Uterus (tissue), 3 donors: ENCODE measurements at regions not wholly inside any gene's neighbourhood (a gene's known extent, or its start where the extent isn't known, plus 50 kb on each side); places are given as distances from the start of the nearest gene placed in this dataset.
"Not testable (repeated sequence)": the region's sequence is repeated elsewhere in the genome, so short reads cannot be mapped to it uniquely, and the experiment has no call there.

ENCODE experiments used
- DNase-seq, 2 donors: peaks; one replicate each; pipeline ENCODE4 v3.0.0-alpha.2; 2019 to 2020
- H3K27ac ChIP-seq, 2 donors: fragments of 200-600 bp; sonication (generic); 1 replicate in 1 of 2; 2 replicates in 1 of 2; pipeline ENCODE4 v1.5.1; 2016 to 2018
- H3K27me3 ChIP-seq, 2 donors: fragments of 200-600 bp; sonication (generic); one replicate each; pipeline ENCODE4 v1.5.1; 2018 to 2019; ENCODE audit warnings: control low read depth in 1 of 2
- H3K36me3 ChIP-seq, 2 donors: fragments of 200-600 bp; sonication (generic); one replicate each; pipeline ENCODE4 v1.5.1; 2019; ENCODE audit warnings: control low read depth in 1 of 2
- H3K4me1 ChIP-seq, 2 donors: fragments of 200-600 bp; sonication (generic); one replicate each; pipeline ENCODE4 v1.5.1; 2018 to 2019; ENCODE audit warnings: control low read depth in 1 of 2
- H3K4me3 ChIP-seq, 2 donors: fragments of 200-600 bp; sonication (generic); 1 replicate in 1 of 2; 2 replicates in 1 of 2; pipeline ENCODE4 v1.5.1; 2018 to 2019; ENCODE audit warnings: mild to moderate bottlenecking in 1 of 2
- H3K9me3 ChIP-seq, 2 donors: fragments of 200-600 bp; sonication (generic); one replicate each; pipeline ENCODE4 v1.5.1; 2019; ENCODE audit warnings: control low read depth in 1 of 2
- POLR2A ChIP-seq, 2 donors: fragments of 450-650 bp; IDR thresholded peaks; one replicate each; pipeline ENCODE4 v1.6.1; 2016; ENCODE audit warnings: antibody characterized with exemption in 2 of 2, mild to moderate bottlenecking in 1 of 2, moderate library complexity in 1 of 2
- intact Hi-C: fragments of 100-400 bp; cut with DNase I; formaldehyde crosslinking; loops from one replicate; pipeline ENCODE4 v1.15.1; 2023; ENCODE audit warnings: low total_unique reads
- TF ChIP-seq, protein P1 (sequence below), 4 experiments: fragments of 200-600 bp in 2 of 4; fragments of 450-650 bp in 2 of 4; sonication (generic) in 2 of 4; IDR thresholded peaks; one replicate each; pipeline ENCODE4 v1.5.1; 2016 to 2019; ENCODE audit warnings: antibody characterized with exemption in 4 of 4, mild to moderate bottlenecking in 2 of 4, moderate library complexity in 1 of 4
- donor health status: DM: yes; HTN: yes; CAD: no.

DNA sequence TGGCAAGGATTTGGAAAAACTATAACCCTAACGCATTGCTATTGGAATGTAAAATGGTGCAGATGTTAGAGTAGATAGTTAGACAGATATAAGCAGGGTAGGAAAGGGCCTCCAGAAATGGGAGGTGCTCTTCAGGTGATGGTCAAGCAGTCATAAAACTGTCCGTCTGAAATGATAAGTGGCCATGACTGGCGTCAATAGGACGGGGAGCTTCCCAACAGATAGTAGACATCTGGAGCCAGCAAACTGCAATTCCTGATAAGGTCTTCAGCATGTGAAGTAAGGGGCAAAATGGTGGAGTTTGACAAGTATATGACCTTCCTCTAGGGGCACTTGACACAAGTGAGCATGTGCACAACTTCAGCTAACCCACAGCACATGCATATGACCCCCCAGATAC is 250.4 kb downstream of the MAGEB5 start:
- Histone ChIP-seq H3K36me3 (no peaks in the 10 kb centered on the region), H3K27ac (no peak overlapping the region), H3K4me3 (no peak overlapping the region), H3K9me3 (no peaks in the 10 kb centered on the region), H3K27me3 (no peaks in the 10 kb centered on the region), H3K4me1 (no peaks in the 10 kb centered on the region)
- DNase-seq = no peak
- TF ChIP-seq, protein P1, sequence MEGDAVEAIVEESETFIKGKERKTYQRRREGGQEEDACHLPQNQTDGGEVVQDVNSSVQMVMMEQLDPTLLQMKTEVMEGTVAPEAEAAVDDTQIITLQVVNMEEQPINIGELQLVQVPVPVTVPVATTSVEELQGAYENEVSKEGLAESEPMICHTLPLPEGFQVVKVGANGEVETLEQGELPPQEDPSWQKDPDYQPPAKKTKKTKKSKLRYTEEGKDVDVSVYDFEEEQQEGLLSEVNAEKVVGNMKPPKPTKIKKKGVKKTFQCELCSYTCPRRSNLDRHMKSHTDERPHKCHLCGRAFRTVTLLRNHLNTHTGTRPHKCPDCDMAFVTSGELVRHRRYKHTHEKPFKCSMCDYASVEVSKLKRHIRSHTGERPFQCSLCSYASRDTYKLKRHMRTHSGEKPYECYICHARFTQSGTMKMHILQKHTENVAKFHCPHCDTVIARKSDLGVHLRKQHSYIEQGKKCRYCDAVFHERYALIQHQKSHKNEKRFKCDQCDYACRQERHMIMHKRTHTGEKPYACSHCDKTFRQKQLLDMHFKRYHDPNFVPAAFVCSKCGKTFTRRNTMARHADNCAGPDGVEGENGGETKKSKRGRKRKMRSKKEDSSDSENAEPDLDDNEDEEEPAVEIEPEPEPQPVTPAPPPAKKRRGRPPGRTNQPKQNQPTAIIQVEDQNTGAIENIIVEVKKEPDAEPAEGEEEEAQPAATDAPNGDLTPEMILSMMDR (IDR thresholded peaks at IDR 0.05) = no peak
- TF ChIP-seq POLR2A (IDR thresholded peaks at IDR 0.05) = no peak
- intact Hi-C loops = no loop called here

- no peaks in the 10 kb centered on the region for H3K4me1 ChIP-seq
- no peaks in the 10 kb centered on the region for H3K27me3 ChIP-seq
- no peaks in the 10 kb centered on the region for H3K9me3 ChIP-seq
- no peak for DNase-seq
- no peak overlapping the region for H3K4me3 ChIP-seq
- intact Hi-C loops = no loop called here
- TF ChIP-seq POLR2A (IDR thresholded peaks at IDR 0.05) = no peak
- TF ChIP-seq, protein P1 (IDR thresholded peaks at IDR 0.05) = no peak
- H3K36me3 ChIP-seq = no peaks in the 10 kb centered on the region
- H3K27ac ChIP-seq = no peak overlapping the region
These were observed 229.3 kb downstream of the MAGEB5 start for GRCh38 chrX:26445288-26445687.

GRCh38 chrX:26444417-26444816 is 228.4 kb downstream of the MAGEB5 start:
- H3K27ac ChIP-seq, H3K4me3 ChIP-seq, H3K36me3 ChIP-seq, H3K4me1 ChIP-seq, DNase-seq, intact Hi-C loops, H3K9me3 ChIP-seq, H3K27me3 ChIP-seq: not testable (repeated sequence)

GRCh38 chrX:26442340-26442739 is 226.4 kb downstream of the MAGEB5 start:
- TF ChIP-seq, protein P1 (IDR thresholded peaks at IDR 0.05) = no peak
- TF ChIP-seq POLR2A (IDR thresholded peaks at IDR 0.05) = no peak
- Histone ChIP-seq H3K27me3 (no peaks in the 10 kb centered on the region), H3K4me3 (no peak overlapping the region), H3K27ac (no peak overlapping the region), H3K36me3 (no peaks in the 10 kb centered on the region), H3K9me3 (no peaks in the 10 kb centered on the region), H3K4me1 (no peaks in the 10 kb centered on the region)
- no peak for DNase-seq
- intact Hi-C loops = no loop called here

GRCh38 chrX:26414534-26414933 is 198.6 kb downstream of the MAGEB5 start:
- intact Hi-C loops = no loop called here
- no peak overlapping the region for H3K4me3 ChIP-seq
- no peak for DNase-seq

More at GRCh38 chrX:26414534-26414933, 198.6 kb downstream of the MAGEB5 start:
- Histone ChIP-seq H3K9me3 (no peaks in the 10 kb centered on the region), H3K36me3 (no peaks in the 10 kb centered on the region), H3K27ac (no peak overlapping the region), H3K4me1 (no peaks in the 10 kb centered on the region), H3K27me3 (no peaks in the 10 kb centered on the region)
- TF ChIP-seq POLR2A (IDR thresholded peaks at IDR 0.05) = no peak
- TF ChIP-seq, protein P1 (IDR thresholded peaks at IDR 0.05) = no peak
